NCI-H82 treated with DMSO at 0.1 percent for 48 hours (cell line): ENCODE measurements at regions not wholly inside any gene's neighbourhood (a gene's known extent, or its start where the extent isn't known, plus 50 kb on each side); places are given as distances from the start of the nearest gene placed in this dataset.
"Not testable (repeated sequence)": the region's sequence is repeated elsewhere in the genome, so short reads cannot be mapped to it uniquely, and the experiment has no call there.

Source experiments
- DNase-seq: peaks from one replicate; lab custom pipeline; 2025; ENCODE audit not compliant: unreplicated experiment; lab: John Stamatoyannopoulos, UW

DNA sequence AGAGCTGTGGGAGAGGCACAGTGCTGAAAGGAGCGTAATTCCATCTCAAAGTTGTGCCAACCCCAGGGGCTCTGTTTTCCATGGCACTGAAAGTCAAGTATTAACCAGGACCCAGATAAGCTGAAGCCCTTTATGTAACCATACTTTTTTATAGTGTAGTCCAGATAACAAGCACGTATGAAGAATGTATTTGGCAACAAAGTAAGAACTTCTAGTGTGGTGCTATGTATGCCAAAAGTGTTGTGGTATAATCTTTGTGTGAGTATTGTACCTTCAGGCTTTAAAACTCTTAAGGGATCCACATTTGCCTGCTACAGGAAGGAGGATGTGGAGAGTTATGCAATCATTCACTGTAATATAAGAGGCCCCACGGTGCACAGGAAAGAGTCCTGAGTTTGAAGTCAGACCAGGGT lies 129.4 kb downstream of the IBTK start:
- no peak for DNase-seq

DNA sequence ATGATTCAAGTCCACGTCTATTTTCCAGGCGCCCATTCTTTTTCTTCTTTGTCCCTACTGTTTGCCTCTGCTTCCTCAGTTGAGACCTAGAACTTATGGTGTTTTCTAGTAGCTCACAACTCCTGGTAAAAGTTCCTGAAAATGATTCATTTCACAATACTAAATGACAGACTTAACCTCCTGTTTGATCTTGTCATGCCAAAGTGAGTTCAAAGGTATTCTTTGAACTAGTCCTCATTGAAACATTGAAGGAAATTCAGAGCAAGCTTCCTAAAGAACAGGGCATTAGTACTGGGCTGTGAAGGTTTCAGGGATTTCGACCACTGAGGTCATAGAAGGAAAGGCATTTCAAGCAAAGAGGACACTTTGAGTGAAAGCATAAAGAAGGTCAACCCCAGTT lies 132.8 kb downstream of the IBTK start:
- DNase-seq = no peak

DNA sequence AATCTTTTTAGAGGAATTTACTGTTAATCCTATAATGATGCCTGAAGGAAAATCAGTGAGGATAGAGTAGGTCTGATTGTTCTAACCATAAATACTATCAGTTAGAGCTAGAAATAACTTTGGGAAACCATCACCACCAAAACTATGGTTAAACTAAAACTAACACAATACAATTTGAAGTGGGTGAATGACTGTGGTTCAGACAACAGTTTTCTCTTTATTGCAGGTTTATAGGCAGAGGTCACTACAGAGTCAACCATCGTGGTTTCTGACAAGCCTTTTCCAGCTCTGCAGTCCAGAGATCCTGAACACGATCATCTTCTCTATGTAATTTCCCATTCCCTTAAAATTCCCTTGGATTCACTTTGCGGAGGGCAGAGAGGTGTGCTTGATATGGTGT lies 134.3 kb downstream of the IBTK start:
- DNase-seq = peak; percentile 54

DNA sequence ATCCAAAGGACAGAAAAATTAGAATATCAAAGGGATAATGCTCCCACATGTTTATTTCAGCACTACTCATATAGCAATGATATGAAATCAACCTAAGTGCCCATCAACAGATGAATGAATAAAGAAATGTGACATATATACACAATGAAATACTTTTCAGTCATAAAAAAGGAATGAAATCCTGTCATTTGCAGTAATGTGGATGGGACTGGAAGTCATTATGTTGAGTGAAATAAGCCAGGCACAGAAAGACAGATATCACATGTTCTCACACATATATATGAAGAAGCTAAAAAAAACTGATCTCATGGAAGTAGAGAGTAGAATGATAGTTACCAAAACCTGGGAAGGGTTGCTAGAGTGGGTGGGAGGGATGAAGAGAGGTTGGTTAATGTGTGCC lies 135.7 kb downstream of the IBTK start:
- DNase-seq = no peak

DNA sequence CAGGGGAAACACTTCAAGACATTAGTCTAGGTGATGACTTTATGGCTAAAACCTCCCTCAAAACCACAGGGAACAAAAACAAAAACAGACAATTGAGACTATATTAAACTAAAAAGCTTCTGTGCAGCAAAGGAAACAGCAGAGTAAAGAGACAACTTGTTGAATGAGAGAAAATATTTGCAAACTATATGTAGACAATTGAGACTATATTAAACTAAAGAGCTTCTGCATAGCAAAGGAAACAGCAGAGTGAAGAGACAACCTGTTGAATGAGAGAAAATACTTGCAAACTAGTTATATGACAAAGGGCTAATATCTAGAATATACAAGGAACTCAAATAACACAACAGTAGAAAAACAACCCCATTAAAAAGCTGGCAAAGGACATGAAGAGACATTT lies 136.4 kb downstream of the IBTK start:
- no peak for DNase-seq

DNA sequence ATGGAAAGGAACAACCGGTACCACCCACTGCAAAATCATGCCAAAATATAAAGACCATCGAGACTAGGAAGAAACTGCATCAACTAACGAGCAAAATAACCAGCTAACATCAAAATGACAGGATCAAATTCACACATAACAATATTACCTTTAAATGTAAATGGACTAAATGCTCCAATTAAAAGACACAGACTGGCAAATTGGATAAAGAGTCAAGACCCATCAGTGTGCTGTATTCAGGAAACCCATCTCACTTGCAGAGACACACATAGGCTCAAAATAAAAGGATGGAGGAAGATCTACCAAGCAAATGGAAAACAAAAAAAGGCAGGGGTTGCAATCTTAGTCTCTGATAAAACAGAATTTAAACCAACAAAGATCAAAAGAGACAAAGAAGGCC lies 144.4 kb downstream of the IBTK start:
- not testable (repeated sequence) for DNase-seq

DNA sequence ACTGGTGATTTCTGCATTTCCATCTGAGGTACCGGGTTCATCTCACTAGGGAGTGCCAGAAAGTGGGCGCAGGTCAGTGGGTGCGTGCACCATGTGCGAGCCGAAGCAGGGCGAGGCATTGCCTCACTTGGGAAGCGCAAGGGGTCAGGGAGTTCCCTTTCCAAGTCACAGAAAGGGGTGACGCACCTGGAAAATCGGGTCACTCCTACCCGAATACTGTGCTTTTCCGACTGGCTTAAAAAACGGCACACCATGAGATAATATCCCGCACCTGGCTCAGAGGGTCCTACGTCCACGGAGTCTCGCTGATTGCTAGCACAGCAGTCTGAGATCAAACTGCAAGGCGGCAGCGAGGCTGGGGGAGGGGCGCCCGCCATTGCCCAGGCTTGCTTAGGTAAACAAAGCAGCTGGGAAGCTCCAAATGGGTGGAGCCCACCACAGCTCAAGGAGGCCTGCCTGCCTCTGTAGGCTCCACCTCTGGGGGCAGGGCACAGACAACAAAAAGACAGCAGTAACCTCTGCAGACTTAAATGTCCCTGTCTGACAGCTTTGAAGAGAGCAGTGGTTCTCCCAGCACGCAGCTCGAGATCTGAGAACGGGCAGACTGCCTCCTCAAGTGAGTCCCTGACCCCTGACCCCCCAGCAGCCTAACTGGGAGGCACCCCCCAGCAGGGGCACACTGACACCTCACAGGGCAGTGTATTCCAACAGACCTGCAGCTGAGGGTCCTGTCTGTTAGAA lies 146.0 kb downstream of the IBTK start:
- not testable (repeated sequence) for DNase-seq

DNA sequence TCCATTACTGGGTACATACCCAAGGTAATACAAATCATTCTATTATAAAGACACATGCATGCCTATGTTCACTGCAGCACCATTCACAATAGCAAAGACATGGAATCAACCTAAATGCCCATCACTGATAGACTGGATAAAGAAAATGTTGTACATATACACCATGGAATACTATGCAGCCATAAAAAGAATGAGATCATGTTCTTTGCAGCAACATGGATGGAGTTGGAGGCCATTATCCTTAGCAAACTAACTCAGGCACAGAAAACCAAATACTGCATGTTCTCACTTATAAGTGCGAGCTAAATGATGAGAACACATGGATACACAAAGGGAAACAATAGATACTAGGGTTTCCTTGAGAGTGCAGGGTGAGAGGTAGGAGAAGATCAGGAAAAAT lies 146.8 kb downstream of the IBTK start:
- DNase-seq = not testable (repeated sequence)

DNA sequence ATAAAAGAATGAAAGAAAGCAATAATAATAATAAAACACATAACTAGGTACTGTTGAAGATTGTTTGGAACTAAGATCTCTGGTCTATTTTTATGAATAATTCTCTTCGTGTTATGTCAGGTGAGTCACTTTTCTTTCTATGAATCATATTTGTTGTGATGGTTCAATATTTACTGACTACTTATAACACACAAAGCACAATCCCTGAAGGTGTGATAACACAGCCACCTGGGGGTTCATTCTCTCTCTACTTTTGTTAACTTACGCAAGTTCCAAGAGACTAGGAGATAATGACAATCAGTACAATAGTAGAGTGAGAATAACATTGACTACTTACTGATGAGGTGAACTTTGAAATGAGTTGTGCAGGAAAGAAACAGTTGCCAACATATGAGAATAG lies 149.9 kb downstream of the IBTK start:
- DNase-seq = no peak

DNA sequence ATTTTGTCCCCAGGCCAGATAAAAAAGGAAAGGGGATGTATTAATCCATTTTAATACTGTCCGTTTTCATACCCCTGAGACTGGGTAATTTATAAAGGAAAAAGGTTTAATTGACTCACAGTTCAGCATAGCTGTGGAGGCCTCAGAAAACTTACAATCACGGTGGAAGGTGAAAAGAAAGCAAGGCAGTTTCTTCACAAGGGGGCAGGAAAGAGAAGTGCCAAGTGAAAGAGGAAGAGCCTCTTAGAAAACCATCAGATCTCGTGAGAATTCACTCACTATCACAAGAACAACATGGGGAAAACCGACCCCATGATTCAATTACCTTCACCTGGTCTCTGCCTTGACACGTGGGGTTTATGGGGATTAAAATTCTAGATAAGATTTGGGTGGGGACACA lies 152.5 kb downstream of the IBTK start:
- DNase-seq = no peak

DNA sequence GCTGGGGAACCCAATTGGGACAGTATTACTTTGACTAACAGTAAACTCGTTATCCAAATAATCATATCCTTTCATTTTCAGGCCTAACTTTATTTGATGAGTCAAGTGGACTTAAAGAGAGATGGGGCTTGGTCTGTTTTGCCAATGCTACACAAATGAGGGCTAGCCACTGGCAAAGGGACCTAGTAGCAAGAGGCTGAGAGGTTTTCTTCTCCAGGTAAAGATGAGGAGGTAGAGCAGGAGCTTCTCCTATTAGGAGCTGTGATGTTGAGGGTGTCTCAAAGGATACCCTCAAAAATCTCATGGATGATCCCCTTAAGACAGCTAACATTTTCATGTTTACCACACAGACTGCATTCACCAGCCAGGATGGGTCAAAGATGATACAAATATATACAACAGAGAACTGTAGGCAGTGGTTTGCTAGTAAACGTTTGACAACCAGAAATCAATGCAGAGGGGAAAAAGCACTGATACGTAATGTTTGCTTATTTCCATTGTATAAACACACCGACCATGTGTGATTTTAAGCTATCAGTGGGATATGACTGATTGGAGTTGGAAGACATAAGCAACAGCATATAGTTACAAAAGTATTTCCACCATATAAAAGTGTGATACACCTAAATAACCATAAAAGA lies 153.3 kb downstream of the IBTK start:
- no peak for DNase-seq

DNA sequence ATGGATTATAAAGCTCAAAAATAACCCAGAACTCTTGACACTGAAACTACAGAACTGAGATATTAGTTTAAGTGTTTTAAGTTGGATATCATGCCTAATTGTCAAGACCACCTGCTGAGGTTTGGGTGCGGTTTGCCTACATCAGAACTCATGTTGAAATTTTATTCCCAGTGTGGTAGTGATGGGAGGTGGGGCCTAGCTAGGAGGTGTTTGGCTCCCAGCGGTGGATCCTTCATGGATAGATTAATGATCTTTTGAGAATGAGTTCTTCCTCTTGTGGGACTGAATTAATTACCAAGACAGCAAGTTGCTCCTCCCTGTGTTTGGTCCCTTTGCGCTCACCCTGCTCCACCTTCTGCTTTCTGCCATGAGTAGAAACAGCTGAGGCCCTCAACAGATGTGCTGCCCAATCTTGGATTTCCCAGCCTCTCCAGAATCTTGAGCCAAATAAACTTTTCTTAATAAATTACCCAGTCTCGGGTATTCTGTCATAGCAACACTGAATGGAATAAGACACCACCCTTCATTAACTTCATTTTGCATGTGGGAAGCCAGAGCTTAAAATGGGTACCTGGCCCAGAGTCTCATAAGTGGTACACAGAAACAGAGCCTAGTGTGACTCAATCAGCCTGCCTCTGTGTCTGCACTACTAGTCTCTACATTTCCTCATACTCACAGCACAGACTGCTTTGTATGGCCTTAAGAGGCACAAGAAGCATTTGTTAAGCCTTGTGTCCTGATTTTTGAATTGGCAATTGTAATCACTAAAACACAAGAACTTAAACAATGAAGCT lies 158.4 kb downstream of the IBTK start:
- no peak for DNase-seq

DNA sequence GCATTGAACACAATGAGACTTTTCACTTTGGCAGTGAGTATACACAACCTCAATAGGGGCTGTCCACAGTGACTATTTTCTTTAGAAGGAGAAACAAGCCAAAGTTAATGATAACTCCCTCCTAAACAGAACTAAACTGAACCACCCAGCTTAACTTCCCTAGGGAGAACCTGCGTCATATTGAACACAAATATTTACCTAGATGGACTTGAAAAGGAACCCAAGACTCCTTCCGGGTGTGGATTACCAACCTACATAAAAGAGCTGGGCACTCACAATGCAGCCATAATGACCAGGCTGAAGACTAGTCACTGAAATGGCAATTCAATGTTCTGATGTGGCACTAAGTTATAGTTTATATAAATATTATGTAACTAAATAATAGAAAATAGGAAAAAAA lies 160.6 kb downstream of the IBTK start:
- DNase-seq = no peak

DNA sequence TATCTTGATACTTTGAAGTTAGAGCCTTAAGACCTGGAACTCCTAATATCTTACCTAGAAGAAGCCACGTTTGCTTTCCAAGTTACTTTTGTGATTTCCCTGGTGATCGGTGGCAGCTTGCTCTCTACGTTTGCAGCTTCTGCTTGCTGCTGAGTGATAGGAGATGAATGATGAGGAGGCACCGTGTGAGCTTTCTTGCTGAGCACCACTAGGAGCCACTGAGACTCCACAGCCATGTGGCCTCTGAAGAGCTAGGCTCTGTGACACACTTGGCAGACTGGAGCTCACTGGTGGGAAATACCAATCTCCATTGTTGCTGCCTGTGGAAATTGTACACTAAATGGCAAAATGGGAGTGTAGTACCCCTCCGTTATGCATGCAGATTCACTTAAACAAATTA lies 161.8 kb downstream of the IBTK start:
- DNase-seq = no peak

DNA sequence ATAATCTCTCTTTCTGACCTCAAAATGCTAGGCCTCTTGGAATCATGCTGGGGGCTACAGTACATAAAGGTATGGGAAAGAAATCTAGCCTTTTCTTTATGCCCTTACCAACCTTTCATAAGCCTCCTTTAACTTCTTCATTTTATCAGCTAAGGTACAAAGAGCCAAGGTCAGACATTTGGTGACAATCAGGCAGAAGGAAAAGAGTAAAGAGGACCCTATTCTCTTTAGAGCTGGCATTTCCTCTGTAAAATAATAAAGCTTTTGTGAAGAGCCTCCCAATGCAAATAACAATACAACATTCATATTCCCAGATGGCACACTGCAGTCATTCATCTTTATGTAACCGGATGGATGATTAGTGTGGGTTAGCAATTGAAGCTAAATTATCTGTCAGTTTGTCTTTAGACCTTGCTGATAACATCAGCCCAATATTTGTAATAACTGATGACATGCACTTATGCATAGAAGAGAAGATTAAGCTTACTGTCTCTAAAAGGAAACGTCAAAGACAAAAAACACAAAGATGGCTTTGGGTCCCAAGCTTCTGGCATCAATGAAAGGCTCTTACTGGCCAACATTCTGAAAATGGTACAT lies 163.1 kb downstream of the IBTK start:
- no peak for DNase-seq

DNA sequence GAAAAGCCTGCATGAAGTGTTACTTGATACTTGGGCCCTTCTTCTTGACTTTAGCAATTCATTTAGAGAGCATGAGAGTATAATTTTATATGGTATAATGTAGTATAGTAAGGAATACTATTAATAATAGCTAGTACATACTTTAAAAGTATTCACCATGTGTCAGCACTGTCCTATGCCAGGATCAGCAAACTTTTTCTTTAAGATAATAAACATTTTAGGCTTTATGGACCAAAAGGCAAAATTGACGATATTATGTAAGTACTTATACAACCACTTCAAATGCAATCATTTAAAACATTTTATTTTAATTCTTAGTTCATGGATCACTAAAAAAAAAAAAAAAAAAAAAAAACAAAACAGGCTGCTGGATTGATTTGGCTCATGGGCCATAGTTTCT lies 163.9 kb downstream of the IBTK start:
- DNase-seq = no peak

DNA sequence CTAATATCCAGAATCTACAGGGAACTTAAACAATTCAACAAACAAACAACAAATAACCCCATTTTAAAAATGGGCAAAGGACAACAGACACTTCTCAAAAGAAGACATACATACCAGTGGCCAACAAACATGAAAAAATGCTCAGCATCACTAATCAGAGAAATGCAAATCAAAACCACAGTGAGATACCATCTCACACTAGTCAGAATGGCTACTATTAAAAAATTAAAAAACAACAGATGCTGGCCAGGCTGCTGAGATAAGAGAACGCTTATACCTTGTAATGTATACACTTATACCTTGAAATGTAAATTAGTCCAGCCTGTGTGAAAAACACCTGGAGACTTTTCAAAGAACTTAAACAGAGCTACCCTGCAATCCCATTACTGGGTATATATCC lies 166.8 kb downstream of the IBTK start:
- no peak for DNase-seq

DNA sequence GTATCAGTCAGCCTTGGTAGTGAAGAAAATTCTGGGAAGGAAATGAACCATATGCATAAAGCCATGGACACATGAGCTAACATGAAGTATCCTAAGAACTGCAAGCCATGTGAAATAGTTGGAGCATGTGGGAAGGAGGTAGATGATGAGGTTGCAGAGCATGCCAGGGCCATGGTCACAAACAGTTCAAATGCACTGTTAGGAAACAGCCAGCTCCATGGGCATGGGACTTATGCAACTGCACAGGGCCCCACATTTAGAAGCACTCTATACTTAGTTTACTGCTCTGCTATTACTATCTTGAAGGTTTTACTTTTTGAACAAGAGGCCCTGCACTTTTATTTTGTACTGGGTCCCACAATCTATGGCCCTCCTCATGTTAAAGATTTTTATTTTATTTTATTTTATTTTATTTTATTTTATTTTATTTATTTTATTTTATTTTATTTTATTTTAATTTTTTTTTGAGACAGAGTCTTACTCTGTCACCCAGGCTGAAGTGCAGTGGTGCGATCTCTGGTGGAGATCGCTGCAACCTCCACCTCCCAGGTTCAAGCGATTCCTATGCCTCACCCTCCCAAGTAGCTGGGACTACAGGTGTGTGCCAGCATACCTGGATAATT lies 169.1 kb downstream of the IBTK start:
- DNase-seq = no peak

DNA sequence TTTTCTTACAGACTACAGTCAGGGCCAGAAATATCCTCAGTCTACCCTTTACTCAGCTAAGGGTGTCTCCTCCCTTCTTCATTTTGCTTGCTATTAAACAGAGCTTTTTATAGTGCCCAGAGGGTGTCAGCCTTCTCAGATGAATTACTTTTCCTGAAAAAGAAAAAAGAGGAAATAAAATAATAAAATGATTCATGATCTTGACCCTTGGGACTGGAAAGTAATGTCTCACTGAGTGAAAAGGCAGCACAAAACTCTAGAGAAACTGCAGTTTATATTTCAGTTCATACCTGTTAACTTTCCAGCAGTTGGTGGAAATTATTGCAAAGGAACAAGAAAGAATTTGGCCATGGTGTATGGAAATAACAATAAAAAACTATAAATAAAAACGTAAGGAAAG lies 170.6 kb downstream of the IBTK start:
- DNase-seq = no peak

DNA sequence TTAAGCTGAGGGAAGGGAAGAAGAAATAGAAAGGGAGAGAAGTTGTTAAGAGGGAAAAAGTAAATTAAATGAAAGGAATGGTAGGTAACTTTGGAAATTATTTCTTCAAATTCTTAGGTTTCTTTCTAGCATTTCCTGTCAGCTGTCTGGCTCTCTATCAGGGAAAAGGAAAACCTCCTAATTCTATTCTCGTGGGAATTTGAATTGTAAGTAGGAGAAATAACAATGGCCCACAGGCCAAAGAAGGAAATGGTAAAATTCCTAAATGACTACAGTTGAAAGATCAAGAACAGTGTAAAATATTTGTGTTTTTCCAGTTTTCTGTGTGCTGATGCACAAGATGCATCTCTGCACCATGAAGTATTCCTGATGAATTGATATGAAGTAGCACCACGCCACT lies 173.0 kb downstream of the IBTK start:
- no peak for DNase-seq

DNA sequence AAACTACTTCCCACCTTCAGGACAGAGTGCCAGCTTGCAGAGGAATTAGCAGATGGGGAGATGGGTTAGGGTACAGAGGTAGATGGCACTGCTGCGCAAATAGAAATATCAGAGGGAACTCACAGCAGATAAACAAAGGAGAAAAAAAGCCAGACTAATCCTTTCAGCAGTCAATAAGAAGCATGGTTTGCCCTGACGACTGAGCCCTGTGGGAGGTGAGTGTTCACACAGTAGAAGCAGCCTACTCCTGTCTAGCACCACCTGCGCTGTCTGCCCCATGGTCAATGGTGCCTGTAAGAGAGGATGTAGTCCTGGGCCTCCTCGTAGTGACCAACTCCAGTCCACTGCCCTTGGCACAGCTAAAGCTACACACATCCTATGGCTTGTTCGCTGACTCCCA lies 174.1 kb downstream of the IBTK start:
- DNase-seq = peak; percentile 32
